Nephron progenitor cell (in vitro differentiated cells): ENCODE measurements at regions not wholly inside any gene's neighbourhood (a gene's known extent, or its start where the extent isn't known, plus 50 kb on each side); places are given as distances from the start of the nearest gene placed in this dataset.

Source experiments
- DNase-seq: peaks from one replicate; pipeline ENCODE4 v3.0.0; 2021
- H3K27ac Mint-ChIP-seq: 2 replicates; pipeline ENCODE4 v1.8.0; 2021; ENCODE audit warnings: mild to moderate bottlenecking, moderate library complexity, mixed read lengths
- H3K27me3 Mint-ChIP-seq: 2 replicates; pipeline ENCODE4 v1.8.0; 2021; ENCODE audit warnings: mild to moderate bottlenecking, low read depth, mixed read lengths; ENCODE audit not compliant: poor library complexity
- H3K36me3 Mint-ChIP-seq: 2 replicates; pipeline ENCODE4 v1.8.0; 2021; ENCODE audit warnings: low read depth, mixed read lengths
- H3K4me1 Mint-ChIP-seq: 2 replicates; pipeline ENCODE4 v1.8.0; 2021; ENCODE audit warnings: mixed read lengths
- H3K4me3 Mint-ChIP-seq: 2 replicates; pipeline ENCODE4 v1.8.0; 2021; ENCODE audit warnings: mild to moderate bottlenecking, moderate library complexity, mixed read lengths
- H3K9me3 Mint-ChIP-seq: 2 replicates; pipeline ENCODE4 v1.8.0; 2021; ENCODE audit warnings: mild to moderate bottlenecking, moderate library complexity, mixed read lengths
- CTCF ChIP-seq: fragments of 200-600 bp; sonication (generic); IDR thresholded peaks from 2 replicates; pipeline ENCODE4 v1.5.0; 2021; ENCODE audit warnings: antibody characterized with exemption

GRCh38 chr10:2223548-2224320 lies 486.4 kb upstream of the ADARB2 start:
- peaks cover 10% of the 10 kb centered on the region for H3K27me3 Mint-ChIP-seq
- DNase-seq, result no peak
- peaks cover 2% of the 10 kb centered on the region for H3K9me3 Mint-ChIP-seq
- H3K4me3 Mint-ChIP-seq, result no peak overlapping the region
- peaks cover 5% of the 10 kb centered on the region for H3K4me1 Mint-ChIP-seq
- no peak for TF ChIP-seq CTCF
- no peaks in the 10 kb centered on the region for H3K36me3 Mint-ChIP-seq
- H3K27ac Mint-ChIP-seq, result no peak overlapping the region

- TF ChIP-seq CTCF, result no peak
- H3K36me3 Mint-ChIP-seq, result no peaks in the 10 kb centered on the region
- peaks cover 10% of the 10 kb centered on the region for H3K27me3 Mint-ChIP-seq
- H3K4me1 Mint-ChIP-seq, result peaks cover 6% of the 10 kb centered on the region
- H3K9me3 Mint-ChIP-seq, result peaks cover 2% of the 10 kb centered on the region
- H3K4me3 Mint-ChIP-seq, result no peak overlapping the region
- no peak for DNase-seq
- H3K27ac Mint-ChIP-seq, result no peak overlapping the region
Measured at GRCh38 chr10:2222631-2223030, 485.3 kb upstream of the ADARB2 start.

GRCh38 chr10:2214805-2215204 lies 477.5 kb upstream of the ADARB2 start:
- peak; percentile 40 for DNase-seq
- Mint-ChIP-seq H3K27ac (peak overlapping the region; percentile 5), H3K27me3 (peaks cover 3% of the 10 kb centered on the region), H3K4me1 (peaks cover 71% of the 10 kb centered on the region), H3K9me3 (no peaks in the 10 kb centered on the region), H3K36me3 (no peaks in the 10 kb centered on the region), H3K4me3 (peak overlapping the region; percentile 26)
- TF ChIP-seq CTCF, result no peak

GRCh38 chr10:2214092-2214491 lies 476.8 kb upstream of the ADARB2 start:
- Mint-ChIP-seq H3K36me3 (no peaks in the 10 kb centered on the region), H3K9me3 (no peaks in the 10 kb centered on the region), H3K27ac (no peak overlapping the region), H3K4me3 (no peak overlapping the region), H3K4me1 (peaks cover 75% of the 10 kb centered on the region), H3K27me3 (peaks cover 3% of the 10 kb centered on the region)
- no peak for TF ChIP-seq CTCF
- DNase-seq, result no peak

GRCh38 chr10:2212244-2212834 lies 475.0 kb upstream of the ADARB2 start:
- H3K36me3 Mint-ChIP-seq, result peaks cover 4% of the 10 kb centered on the region
- no peaks in the 10 kb centered on the region for H3K27me3 Mint-ChIP-seq
- no peak for DNase-seq
- H3K27ac Mint-ChIP-seq, result no peak overlapping the region
- peaks cover 71% of the 10 kb centered on the region for H3K4me1 Mint-ChIP-seq
- no peak overlapping the region for H3K4me3 Mint-ChIP-seq
- no peak for TF ChIP-seq CTCF
- peaks cover 4% of the 10 kb centered on the region for H3K9me3 Mint-ChIP-seq

GRCh38 chr10:2210088-2210487 lies 472.8 kb upstream of the ADARB2 start:
- Mint-ChIP-seq H3K4me1 (peaks cover 60% of the 10 kb centered on the region), H3K9me3 (peaks cover 4% of the 10 kb centered on the region), H3K27ac (peak overlapping the region; percentile 8), H3K36me3 (peaks cover 4% of the 10 kb centered on the region), H3K27me3 (no peaks in the 10 kb centered on the region), H3K4me3 (peak overlapping the region; percentile 50)
- TF ChIP-seq CTCF, result no peak
- peak; percentile 31 for DNase-seq
